ENCODE measurements at regions not wholly inside any gene's neighbourhood (a gene's known extent, or its start where the extent isn't known, plus 50 kb on each side); places are given as distances from the start of the nearest gene placed in this dataset.

DNA sequence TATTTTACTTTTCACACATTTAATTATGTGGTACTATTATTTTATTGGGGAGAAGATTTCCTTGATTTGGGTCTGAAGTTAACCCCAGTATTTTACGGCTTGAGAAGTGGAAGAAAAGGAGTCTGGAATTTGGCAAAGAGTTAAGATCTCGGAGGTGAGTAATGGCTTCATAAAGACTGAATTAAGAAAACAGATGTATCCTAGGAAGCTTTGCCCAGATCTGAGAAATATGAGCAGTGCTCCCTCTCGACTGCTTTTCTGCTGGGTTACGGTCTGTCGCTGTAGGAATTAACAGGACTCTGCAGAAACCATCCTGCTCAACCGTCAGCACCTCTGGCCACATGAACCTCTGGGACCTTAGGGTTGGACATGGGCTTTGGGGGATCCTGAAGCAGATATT lies 163.6 kb upstream of the NDN start (continued):
- TF ChIP-seq, protein P1, sequence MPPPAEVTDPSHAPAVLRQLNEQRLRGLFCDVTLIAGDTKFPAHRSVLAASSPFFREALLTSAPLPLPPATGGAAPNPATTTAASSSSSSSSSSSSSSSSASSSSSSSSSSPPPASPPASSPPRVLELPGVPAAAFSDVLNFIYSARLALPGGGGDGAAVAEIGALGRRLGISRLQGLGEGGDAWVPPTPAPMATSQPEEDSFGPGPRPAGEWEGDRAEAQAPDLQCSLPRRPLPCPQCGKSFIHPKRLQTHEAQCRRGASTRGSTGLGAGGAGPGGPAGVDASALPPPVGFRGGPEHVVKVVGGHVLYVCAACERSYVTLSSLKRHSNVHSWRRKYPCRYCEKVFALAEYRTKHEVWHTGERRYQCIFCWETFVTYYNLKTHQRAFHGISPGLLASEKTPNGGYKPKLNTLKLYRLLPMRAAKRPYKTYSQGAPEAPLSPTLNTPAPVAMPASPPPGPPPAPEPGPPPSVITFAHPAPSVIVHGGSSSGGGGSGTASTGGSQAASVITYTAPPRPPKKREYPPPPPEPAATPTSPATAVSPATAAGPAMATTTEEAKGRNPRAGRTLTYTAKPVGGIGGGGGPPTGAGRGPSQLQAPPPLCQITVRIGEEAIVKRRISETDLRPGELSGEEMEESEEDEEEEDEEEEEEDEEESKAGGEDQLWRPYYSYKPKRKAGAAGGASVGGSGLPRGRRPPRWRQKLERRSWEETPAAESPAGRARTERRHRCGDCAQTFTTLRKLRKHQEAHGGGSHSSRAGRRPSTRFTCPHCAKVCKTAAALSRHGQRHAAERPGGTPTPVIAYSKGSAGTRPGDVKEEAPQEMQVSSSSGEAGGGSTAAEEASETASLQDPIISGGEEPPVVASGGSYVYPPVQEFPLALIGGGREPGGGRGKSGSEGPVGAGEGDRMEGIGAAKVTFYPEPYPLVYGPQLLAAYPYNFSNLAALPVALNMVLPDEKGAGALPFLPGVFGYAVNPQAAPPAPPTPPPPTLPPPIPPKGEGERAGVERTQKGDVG (CRISPR knock-in tag; IDR thresholded peaks at IDR 0.05), result no peak

DNA sequence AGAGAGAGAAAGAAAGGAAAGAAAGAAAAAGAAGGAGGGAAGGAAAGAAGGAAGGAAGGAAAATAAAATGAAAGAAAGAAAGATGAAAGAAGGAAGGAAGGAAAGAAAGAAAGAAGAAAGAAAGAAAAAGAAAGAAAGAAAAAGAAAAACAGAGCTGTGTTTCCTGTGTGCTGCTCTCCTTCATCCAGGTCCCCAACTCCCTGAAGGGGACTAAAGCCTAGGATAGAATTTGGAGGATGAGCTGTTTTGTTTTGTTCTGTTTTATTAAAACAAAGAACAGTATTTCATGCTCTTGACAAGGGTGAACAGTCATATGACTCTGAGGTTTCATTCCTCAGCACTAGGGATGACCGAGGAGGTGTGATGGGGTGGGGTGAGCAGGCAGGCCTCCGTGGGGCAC lies 164.8 kb upstream of the NDN start:
- in situ Hi-C loops (cut with MboI), result no loop called here
- POLR2A ChIA-PET, result no interaction called here
- TF ChIP-seq, protein P2, sequence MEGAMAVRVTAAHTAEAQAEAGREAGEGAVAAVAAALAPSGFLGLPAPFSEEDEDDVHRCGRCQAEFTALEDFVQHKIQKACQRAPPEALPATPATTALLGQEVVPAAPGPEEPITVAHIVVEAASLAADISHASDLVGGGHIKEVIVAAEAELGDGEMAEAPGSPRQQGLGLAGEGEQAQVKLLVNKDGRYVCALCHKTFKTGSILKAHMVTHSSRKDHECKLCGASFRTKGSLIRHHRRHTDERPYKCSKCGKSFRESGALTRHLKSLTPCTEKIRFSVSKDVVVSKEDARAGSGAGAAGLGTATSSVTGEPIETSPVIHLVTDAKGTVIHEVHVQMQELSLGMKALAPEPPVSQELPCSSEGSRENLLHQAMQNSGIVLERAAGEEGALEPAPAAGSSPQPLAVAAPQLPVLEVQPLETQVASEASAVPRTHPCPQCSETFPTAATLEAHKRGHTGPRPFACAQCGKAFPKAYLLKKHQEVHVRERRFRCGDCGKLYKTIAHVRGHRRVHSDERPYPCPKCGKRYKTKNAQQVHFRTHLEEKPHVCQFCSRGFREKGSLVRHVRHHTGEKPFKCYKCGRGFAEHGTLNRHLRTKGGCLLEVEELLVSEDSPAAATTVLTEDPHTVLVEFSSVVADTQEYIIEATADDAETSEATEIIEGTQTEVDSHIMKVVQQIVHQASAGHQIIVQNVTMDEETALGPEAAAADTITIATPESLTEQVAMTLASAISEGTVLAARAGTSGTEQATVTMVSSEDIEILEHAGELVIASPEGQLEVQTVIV (IDR thresholded peaks at IDR 0.05; ENCODE audit: borderline replicate concordance, partially characterized antibody), result no peak
- no peak for TF ChIP-seq BMI1 (IDR thresholded peaks at IDR 0.05; ENCODE audit: borderline replicate concordance)
- no peak for TF ChIP-seq KDM1A (IDR thresholded peaks at IDR 0.05; ENCODE audit: borderline replicate concordance)
- TF ChIP-seq SPI1 (IDR thresholded peaks at IDR 0.05; ENCODE audit: borderline replicate concordance, insufficient read depth, low read depth, low read length), result no peak
- no peak for TF ChIP-seq POLR2AphosphoS2 (IDR thresholded peaks at IDR 0.05; ENCODE audit: low read depth, low read length)
- no peak for TF ChIP-seq YY1 (IDR thresholded peaks at IDR 0.05; ENCODE audit: low read depth, low read length)
- no peak for TF ChIP-seq POLR2A (IDR thresholded peaks at IDR 0.05; ENCODE audit: low read depth, low read length)
- TF ChIP-seq, protein P3, sequence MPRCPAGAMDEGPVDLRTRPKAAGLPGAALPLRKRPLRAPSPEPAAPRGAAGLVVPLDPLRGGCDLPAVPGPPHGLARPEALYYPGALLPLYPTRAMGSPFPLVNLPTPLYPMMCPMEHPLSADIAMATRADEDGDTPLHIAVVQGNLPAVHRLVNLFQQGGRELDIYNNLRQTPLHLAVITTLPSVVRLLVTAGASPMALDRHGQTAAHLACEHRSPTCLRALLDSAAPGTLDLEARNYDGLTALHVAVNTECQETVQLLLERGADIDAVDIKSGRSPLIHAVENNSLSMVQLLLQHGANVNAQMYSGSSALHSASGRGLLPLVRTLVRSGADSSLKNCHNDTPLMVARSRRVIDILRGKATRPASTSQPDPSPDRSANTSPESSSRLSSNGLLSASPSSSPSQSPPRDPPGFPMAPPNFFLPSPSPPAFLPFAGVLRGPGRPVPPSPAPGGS (IDR thresholded peaks at IDR 0.05; ENCODE audit: borderline replicate concordance, insufficient read depth, low read depth, low read length, poor library complexity, severe bottlenecking), result no peak
- no peak for TF ChIP-seq SMAD1 (IDR thresholded peaks at IDR 0.05; ENCODE audit: low read depth, partially characterized antibody)
- TF ChIP-seq SUZ12 (IDR thresholded peaks at IDR 0.05; ENCODE audit: unreplicated experiment), result no peak
- no peak for TF ChIP-seq HDAC2 (IDR thresholded peaks at IDR 0.05)
- no peak for TF ChIP-seq RB1 (IDR thresholded peaks at IDR 0.05; ENCODE audit: borderline replicate concordance)
- no peak for TF ChIP-seq E2F8 (IDR thresholded peaks at IDR 0.05; ENCODE audit: low read depth, partially characterized antibody)

More for the DNA sequence above, 164.8 kb upstream of the NDN start:
- 13% methylated on average over 2 of the region's 2 CpGs for WGBS (ENCODE audit: insufficient coverage, insufficient replicate concordance, low lambda C conversion rate, missing lambda C conversion rate)
- ATAC-seq, result no peak
- ChIA-PET SMC1A (ENCODE audit: uncharacterized antibody, unreplicated experiment) (no interaction called here), RAD21 (ENCODE audit: unreplicated experiment) (no interaction called here), CTCF (no interaction called here)
- Histone ChIP-seq H3K4me3 (no peak overlapping the region), H3K9ac (ENCODE audit: control insufficient read depth, insufficient read depth, low read length) (no peak overlapping the region), H2AFZ (ENCODE audit: control insufficient read depth, low read depth, low read length) (no peak overlapping the region), H3K4me1 (ENCODE audit: control insufficient read depth, insufficient read depth, low read length) (no peaks in the 10 kb centered on the region), H3K9me3 (replicated peaks; ENCODE audit: control insufficient read depth, insufficient read depth, low read length) (no peaks in the 10 kb centered on the region; the same call in 2 of the 3 replicates), H3K27ac (ENCODE audit: control insufficient read depth, insufficient read depth) (no peak overlapping the region), H3K4me2 (ENCODE audit: control insufficient read depth, insufficient read depth) (no peak overlapping the region), H3K27me3 (replicated peaks in 1 of 2; ENCODE audit: control insufficient read depth in 2 of 2, insufficient read depth in 2 of 2, low read length in 1 of 2) (no peaks in the 10 kb centered on the region), H3K36me3 (ENCODE audit: control insufficient read depth in 2 of 2, insufficient read depth in 2 of 2, low read length in 1 of 2) (no peaks in the 10 kb centered on the region), H3K79me2 (ENCODE audit: control insufficient read depth, insufficient read depth, low read length) (no peaks in the 10 kb centered on the region), H4K20me1 (ENCODE audit: control insufficient read depth, insufficient read depth) (no peaks in the 10 kb centered on the region)
- intact Hi-C loops (cut with micrococcal nuclease; ENCODE audit: unreplicated experiment), result loop anchor here (10.0 kb wide), 1 partner anchor 63 kb away; no protein-coding TSS in a partner anchor
- no peak for DNase-seq (ENCODE audit: low read depth, low spot score)
- BruUV-seq (replicated peaks), result no TSS peak
- FAIRE-seq, result no peak

All from GM12878 (cell line).